Mesendoderm (in vitro differentiated cells): ENCODE measurements at regions not wholly inside any gene's neighbourhood (a gene's known extent, or its start where the extent isn't known, plus 50 kb on each side); places are given as distances from the start of the nearest gene placed in this dataset.

Experiments used
- DNase-seq: peaks from one replicate; pipeline ENCODE4 v3.0.0; 2013
- H2AK5ac ChIP-seq: 2 replicates; pipeline ENCODE4 v1.6.1; 2013; ENCODE audit warnings: low read length, inconsistent platforms
- H2BK120ac ChIP-seq: 2 replicates; pipeline ENCODE4 v1.6.1; 2013; ENCODE audit warnings: low read depth, mild to moderate bottlenecking, low read length, moderate library complexity, mixed read lengths
- H2BK15ac ChIP-seq: replicated peaks from 2 replicates; pipeline ENCODE4 v1.6.1; 2013; ENCODE audit warnings: low read depth, mild to moderate bottlenecking, moderate library complexity
- H2BK5ac ChIP-seq: 2 replicates; pipeline ENCODE4 v1.6.1; 2013; ENCODE audit warnings: low read length, inconsistent platforms
- H3K18ac ChIP-seq: 2 replicates; pipeline ENCODE4 v1.6.1; 2013; ENCODE audit warnings: mild to moderate bottlenecking, low read length, mixed read lengths
- H3K23ac ChIP-seq: one replicate; pipeline ENCODE4 v1.6.1; 2013; ENCODE audit warnings: low read length
- H3K27ac ChIP-seq: 2 replicates; pipeline ENCODE4 v1.5.1; 2013; ENCODE audit warnings: low read depth, mild to moderate bottlenecking, inconsistent platforms, low read length, moderate library complexity
- H3K27me3 ChIP-seq: 2 replicates; pipeline ENCODE4 v1.6.1; 2013; ENCODE audit warnings: low read length, control low read depth, mild to moderate bottlenecking, inconsistent platforms; ENCODE audit not compliant: insufficient read depth, poor library complexity
- H3K36me3 ChIP-seq: 2 replicates; pipeline ENCODE4 v1.6.1; 2013; ENCODE audit warnings: low read length, inconsistent platforms; ENCODE audit not compliant: control insufficient read depth, insufficient read depth
- H3K4ac ChIP-seq: one replicate; pipeline ENCODE4 v1.6.1; 2013; ENCODE audit warnings: low read depth, mild to moderate bottlenecking, low read length, moderate library complexity
- H3K4me1 ChIP-seq: 2 replicates; pipeline ENCODE4 v1.6.1; 2013; ENCODE audit warnings: low read depth, low read length, inconsistent platforms; ENCODE audit not compliant: control insufficient read depth
- H3K4me2 ChIP-seq: 2 replicates; pipeline ENCODE4 v1.6.1; 2013; ENCODE audit warnings: low read length
- H3K4me3 ChIP-seq: 2 replicates; pipeline ENCODE4 v1.5.1; 2013; ENCODE audit warnings: mild to moderate bottlenecking, low read length
- H3K56ac ChIP-seq: one replicate; pipeline ENCODE4 v1.6.1; 2013; ENCODE audit warnings: low read length
- H3K79me1 ChIP-seq: 2 replicates; pipeline ENCODE4 v1.6.1; 2013; ENCODE audit warnings: low read length, inconsistent platforms
- H3K79me2 ChIP-seq: 2 replicates; pipeline ENCODE4 v1.6.1; 2013; ENCODE audit warnings: mild to moderate bottlenecking, low read length; ENCODE audit not compliant: control insufficient read depth, insufficient read depth
- H3K9ac ChIP-seq: 2 replicates; pipeline ENCODE4 v1.6.1; 2013; ENCODE audit warnings: low read length, inconsistent platforms
- H4K5ac ChIP-seq: one replicate; pipeline ENCODE4 v1.6.1; 2013; ENCODE audit warnings: low read length
- H4K8ac ChIP-seq: one replicate; pipeline ENCODE4 v1.6.1; 2013; ENCODE audit warnings: low read depth, mild to moderate bottlenecking, control low read depth, low read length, moderate library complexity
- WGBS: extraction: QIAGEN DNeasy Blood & Tissue Kit; methylation state at CpG from one replicate; pipeline ENCODE4 v1.1.7; 2013; ENCODE audit warnings: low lambda C conversion rate, missing lambda C conversion rate; ENCODE audit not compliant: insufficient coverage; ENCODE audit errors: extremely low coverage; 5-methylcytosine and 5-hydroxymethylcytosine counted together

GRCh38 chr6:113754291-113754690 lies 102.9 kb upstream of the MARCKS start:
- Histone ChIP-seq H3K27me3 (no peaks in the 10 kb centered on the region), H3K79me1 (no peaks in the 10 kb centered on the region), H3K4ac (no peak overlapping the region), H3K36me3 (no peaks in the 10 kb centered on the region), H2AK5ac (no peak overlapping the region), H3K4me2 (no peak overlapping the region), H3K4me3 (no peak overlapping the region), H4K5ac (no peak overlapping the region), H2BK5ac (no peak overlapping the region), H3K4me1 (no peaks in the 10 kb centered on the region), H3K18ac (no peak overlapping the region), H2BK15ac (no peak overlapping the region), H3K56ac (no peak overlapping the region), H3K27ac (no peak overlapping the region), H3K23ac (no peak overlapping the region), H4K8ac (no peak overlapping the region), H3K79me2 (no peaks in the 10 kb centered on the region), H3K9ac (no peak overlapping the region), H2BK120ac (no peak overlapping the region)
- no CpG with 5 or more reads among the region's 1 CpG for WGBS
- DNase-seq: no peak

DNA sequence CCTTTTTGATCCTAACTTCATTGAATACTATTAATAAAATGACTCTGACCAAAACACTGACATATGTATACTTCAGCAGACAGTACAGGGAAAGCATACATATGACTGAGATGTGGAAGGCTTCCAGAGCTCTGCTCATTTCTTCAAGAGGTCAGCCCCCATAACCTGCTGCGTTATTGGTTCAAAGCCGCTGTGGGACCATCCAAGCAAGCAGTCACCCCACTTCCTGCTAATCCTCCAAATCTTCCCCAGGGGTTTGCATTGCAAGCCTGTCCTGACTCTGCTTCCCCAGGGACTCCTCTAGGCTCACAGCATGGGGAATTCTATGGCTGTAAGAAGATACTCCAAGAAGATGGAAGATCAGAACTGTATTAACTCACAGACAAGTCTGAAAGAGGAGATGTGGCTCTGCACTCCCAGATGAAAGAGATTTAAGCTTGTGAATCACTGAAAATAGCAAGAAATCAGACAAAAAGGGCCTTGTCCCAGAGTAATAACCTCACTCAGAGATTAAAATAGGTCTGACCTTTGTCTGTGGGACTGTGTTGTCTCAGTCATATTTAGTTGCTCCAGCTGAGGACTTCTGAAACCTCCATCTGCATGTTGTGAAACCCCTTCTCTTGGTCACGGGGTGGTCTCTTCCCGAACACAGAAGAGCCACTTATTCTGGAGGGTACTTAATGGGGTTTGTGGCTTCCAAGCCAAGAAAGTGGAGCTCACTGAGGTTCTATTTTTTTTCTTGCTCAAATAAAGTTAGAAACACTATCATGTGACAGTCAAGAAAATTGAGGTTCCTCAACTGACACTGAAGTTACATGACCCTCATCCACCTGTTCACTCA lies 101.5 kb upstream of the MARCKS start:
- H3K23ac ChIP-seq: no peak overlapping the region
- no peaks in the 10 kb centered on the region for H3K27me3 ChIP-seq
- H3K27ac ChIP-seq: no peak overlapping the region
- H2BK120ac ChIP-seq: no peak overlapping the region
- no peaks in the 10 kb centered on the region for H3K36me3 ChIP-seq
- no peak overlapping the region for H4K8ac ChIP-seq
- no peak overlapping the region for H3K4ac ChIP-seq
- no peaks in the 10 kb centered on the region for H3K79me1 ChIP-seq
- DNase-seq: no peak
- no peak overlapping the region for H2BK15ac ChIP-seq
- no peak overlapping the region for H3K4me3 ChIP-seq
- no peak overlapping the region for H3K9ac ChIP-seq
- H2AK5ac ChIP-seq: no peak overlapping the region
- no peak overlapping the region for H3K4me2 ChIP-seq
- H3K79me2 ChIP-seq: no peaks in the 10 kb centered on the region
- H3K4me1 ChIP-seq: no peaks in the 10 kb centered on the region
- H2BK5ac ChIP-seq: no peak overlapping the region
- H3K56ac ChIP-seq: no peak overlapping the region
- H4K5ac ChIP-seq: no peak overlapping the region
- no CpG with 5 or more reads among the region's 4 CpGs for WGBS
- H3K18ac ChIP-seq: no peak overlapping the region

- Histone ChIP-seq H3K56ac (no peak overlapping the region), H2AK5ac (no peak overlapping the region), H4K5ac (no peak overlapping the region), H2BK120ac (no peak overlapping the region), H3K18ac (no peak overlapping the region), H2BK5ac (no peak overlapping the region), H3K27ac (no peak overlapping the region), H4K8ac (no peak overlapping the region), H3K79me2 (no peaks in the 10 kb centered on the region), H3K4ac (no peak overlapping the region), H3K4me1 (no peaks in the 10 kb centered on the region), H3K4me3 (no peak overlapping the region), H3K9ac (no peak overlapping the region), H3K79me1 (no peaks in the 10 kb centered on the region), H2BK15ac (no peak overlapping the region), H3K4me2 (no peak overlapping the region), H3K27me3 (no peaks in the 10 kb centered on the region), H3K23ac (no peak overlapping the region), H3K36me3 (no peaks in the 10 kb centered on the region)
- no peak for DNase-seq
- no CpG with 5 or more reads among the region's 2 CpGs for WGBS
These were observed 100.9 kb upstream of the MARCKS start for GRCh38 chr6:113756290-113756665.

DNA sequence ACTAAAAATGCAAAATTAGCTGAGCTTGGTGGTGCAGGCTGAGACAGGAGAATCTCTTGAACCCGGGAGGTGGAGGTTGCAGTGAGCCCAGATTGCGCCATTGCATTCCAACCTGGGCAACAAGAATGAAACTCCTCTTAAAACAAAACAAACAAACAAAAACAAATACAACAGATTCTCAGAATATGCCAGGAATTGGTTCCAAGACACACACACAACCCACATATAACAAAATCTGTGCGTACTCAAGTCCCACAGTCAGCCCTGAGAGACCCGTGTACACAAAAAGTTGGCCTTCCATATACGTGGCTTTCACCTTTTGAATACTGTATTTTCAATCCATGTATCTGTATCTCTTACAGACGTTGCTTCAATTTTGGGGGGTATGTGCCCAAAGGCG lies 98.9 kb upstream of the MARCKS start:
- H2AK5ac ChIP-seq: no peak overlapping the region

DNA sequence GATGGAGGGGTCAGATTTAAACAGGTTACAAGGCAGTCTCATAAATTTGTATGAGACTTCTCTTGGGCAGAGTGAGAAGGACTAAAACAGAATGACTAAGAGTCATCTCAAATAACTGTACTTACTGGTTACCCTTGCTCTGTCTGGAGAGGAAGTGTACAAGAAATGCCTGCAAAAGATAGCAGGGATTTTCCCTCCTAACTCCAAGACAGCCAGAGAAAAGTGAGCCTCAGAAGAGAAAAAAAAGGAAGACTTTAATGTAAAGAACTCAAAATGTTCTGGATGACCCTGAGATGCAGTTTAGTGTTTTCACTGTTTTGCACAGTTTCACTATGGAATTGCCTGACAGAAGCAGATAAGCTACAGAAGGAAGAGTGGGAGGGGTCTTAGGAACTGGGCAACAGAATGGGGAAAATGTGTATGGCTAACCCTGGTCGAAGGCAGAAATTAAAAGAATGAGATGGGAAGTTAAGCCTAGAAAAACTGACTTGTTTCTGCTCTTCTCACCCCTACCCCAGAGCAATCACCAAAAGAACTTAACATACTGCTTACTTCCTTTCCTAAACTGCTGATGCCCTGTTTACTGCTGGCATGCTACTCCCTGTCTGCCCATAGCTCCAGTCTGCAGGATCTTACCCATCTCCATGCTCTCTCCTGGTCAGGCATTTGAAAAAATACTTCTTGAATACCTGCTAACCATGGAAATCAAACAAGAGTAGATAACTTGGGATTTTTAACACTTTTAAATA lies 98.1 kb upstream of the MARCKS start:
- Histone ChIP-seq H2BK15ac (no peak overlapping the region), H3K4me2 (no peak overlapping the region), H3K23ac (no peak overlapping the region), H3K27ac (no peak overlapping the region), H3K18ac (no peak overlapping the region), H3K9ac (no peak overlapping the region), H3K4ac (no peak overlapping the region), H4K8ac (no peak overlapping the region), H2AK5ac (no peak overlapping the region), H3K36me3 (no peaks in the 10 kb centered on the region), H3K79me2 (no peaks in the 10 kb centered on the region), H3K4me1 (no peaks in the 10 kb centered on the region), H2BK5ac (no peak overlapping the region), H3K27me3 (no peaks in the 10 kb centered on the region), H3K4me3 (no peak overlapping the region), H4K5ac (no peak overlapping the region), H2BK120ac (no peak overlapping the region), H3K79me1 (no peaks in the 10 kb centered on the region), H3K56ac (no peak overlapping the region)
- no CpG with 5 or more reads among the region's 1 CpG for WGBS
- DNase-seq: no peak

More for the DNA sequence above, 98.9 kb upstream of the MARCKS start:
- WGBS: no CpG with 5 or more reads among the region's 7 CpGs
- Histone ChIP-seq H3K27me3 (no peaks in the 10 kb centered on the region), H4K5ac (no peak overlapping the region), H3K27ac (no peak overlapping the region), H3K4me3 (no peak overlapping the region), H3K18ac (no peak overlapping the region), H3K79me2 (no peaks in the 10 kb centered on the region), H2BK15ac (no peak overlapping the region), H4K8ac (no peak overlapping the region), H3K9ac (no peak overlapping the region), H3K23ac (no peak overlapping the region), H3K56ac (no peak overlapping the region), H3K4me2 (no peak overlapping the region), H2BK120ac (no peak overlapping the region), H3K36me3 (no peaks in the 10 kb centered on the region), H3K4ac (no peak overlapping the region), H2BK5ac (no peak overlapping the region), H3K4me1 (no peaks in the 10 kb centered on the region), H3K79me1 (no peaks in the 10 kb centered on the region)
- no peak for DNase-seq
